ENCODE measurements at regions not wholly inside any gene's neighbourhood (a gene's known extent, or its start where the extent isn't known, plus 50 kb on each side); places are given as distances from the start of the nearest gene placed in this dataset. TPM values are rescaled to one million over a fixed set of nuclear protein-coding genes. Genes with fewer than 3 reads are reported as not detected.
A peak's percentile ranks its signal among the peaks of the same experiment; 100 is the strongest.
"Not testable (repeated sequence)": the region's sequence is repeated elsewhere in the genome, so short reads cannot be mapped to it uniquely, and the experiment has no call there.

GRCh38 chr17:43315858-43316521 is 82.2 kb upstream of the RNU2-1 start:
- DNase-seq (ENCODE audit: low read depth): no peak

GRCh38 chr17:43315369-43315768 is 81.6 kb upstream of the RNU2-1 start:
- no peak for DNase-seq (ENCODE audit: low read depth)

- peak; percentile 38 for DNase-seq (ENCODE audit: low read depth)
These were observed 80.8 kb upstream of the RNU2-1 start for GRCh38 chr17:43314611-43315011.

GRCh38 chr17:43312011-43312410 is 78.2 kb upstream of the RNU2-1 start:
- no peak for DNase-seq (ENCODE audit: low read depth)

GRCh38 chr17:43309505-43310332 is 75.9 kb upstream of the RNU2-1 start:
- DNase-seq (ENCODE audit: low read depth): peak; percentile 45

GRCh38 chr17:43308999-43309398 is 75.2 kb upstream of the RNU2-1 start:
- no peak for DNase-seq (ENCODE audit: low read depth)

GRCh38 chr17:43304792-43305191 is 71.0 kb upstream of the RNU2-1 start:
- not testable (repeated sequence) for DNase-seq (ENCODE audit: low read depth)

- DNase-seq (ENCODE audit: low read depth): not testable (repeated sequence)
These were observed 69.3 kb upstream of the RNU2-1 start for GRCh38 chr17:43303049-43303448.

- not testable (repeated sequence) for DNase-seq (ENCODE audit: low read depth)
These were observed 65.7 kb upstream of the RNU2-1 start for GRCh38 chr17:43299300-43300076.

GRCh38 chr17:43289670-43290069 is 55.9 kb upstream of the RNU2-1 start:
- not testable (repeated sequence) for DNase-seq (ENCODE audit: low read depth)

- DNase-seq (ENCODE audit: low read depth): not testable (repeated sequence)
These were observed 49.8 kb upstream of the RNU2-1 start for GRCh38 chr17:43283606-43284005.

Small RNA genes lying in the stretch of these regions (small RNA-seq; reads per million reads assigned to genes)
- not detected for gene RF00004
